ENCODE measurements at regions not wholly inside any gene's neighbourhood (a gene's known extent, or its start where the extent isn't known, plus 50 kb on each side); places are given as distances from the start of the nearest gene placed in this dataset.

DNA sequence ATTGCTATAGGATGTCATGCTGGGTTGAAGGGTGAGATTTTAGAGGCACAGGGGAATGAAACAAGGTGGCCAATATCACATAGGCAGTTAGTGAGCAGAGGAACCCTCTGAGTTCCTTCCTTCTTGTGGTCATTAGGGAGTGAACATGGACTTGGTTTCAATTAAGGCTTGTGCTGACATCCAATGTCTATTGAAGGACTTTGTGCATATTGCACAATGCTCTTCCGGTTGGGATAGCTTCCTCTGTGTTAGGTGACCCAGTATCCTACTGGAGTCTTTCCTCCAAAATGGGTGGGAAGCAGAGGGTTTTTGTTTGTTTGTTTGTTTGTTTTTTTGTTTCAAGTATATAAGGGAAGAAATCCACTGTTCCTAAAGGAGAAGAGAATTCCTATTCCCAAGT is 98.5 kb downstream of the HDGFL1 start:
- TF ChIP-seq, protein P1, sequence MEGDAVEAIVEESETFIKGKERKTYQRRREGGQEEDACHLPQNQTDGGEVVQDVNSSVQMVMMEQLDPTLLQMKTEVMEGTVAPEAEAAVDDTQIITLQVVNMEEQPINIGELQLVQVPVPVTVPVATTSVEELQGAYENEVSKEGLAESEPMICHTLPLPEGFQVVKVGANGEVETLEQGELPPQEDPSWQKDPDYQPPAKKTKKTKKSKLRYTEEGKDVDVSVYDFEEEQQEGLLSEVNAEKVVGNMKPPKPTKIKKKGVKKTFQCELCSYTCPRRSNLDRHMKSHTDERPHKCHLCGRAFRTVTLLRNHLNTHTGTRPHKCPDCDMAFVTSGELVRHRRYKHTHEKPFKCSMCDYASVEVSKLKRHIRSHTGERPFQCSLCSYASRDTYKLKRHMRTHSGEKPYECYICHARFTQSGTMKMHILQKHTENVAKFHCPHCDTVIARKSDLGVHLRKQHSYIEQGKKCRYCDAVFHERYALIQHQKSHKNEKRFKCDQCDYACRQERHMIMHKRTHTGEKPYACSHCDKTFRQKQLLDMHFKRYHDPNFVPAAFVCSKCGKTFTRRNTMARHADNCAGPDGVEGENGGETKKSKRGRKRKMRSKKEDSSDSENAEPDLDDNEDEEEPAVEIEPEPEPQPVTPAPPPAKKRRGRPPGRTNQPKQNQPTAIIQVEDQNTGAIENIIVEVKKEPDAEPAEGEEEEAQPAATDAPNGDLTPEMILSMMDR (IDR thresholded peaks at IDR 0.05), result no peak
- TF ChIP-seq POLR2A (IDR thresholded peaks at IDR 0.05), result no peak
